ENCODE measurements at regions not wholly inside any gene's neighbourhood (a gene's known extent, or its start where the extent isn't known, plus 50 kb on each side); places are given as distances from the start of the nearest gene placed in this dataset.
"Not testable (repeated sequence)": the region's sequence is repeated elsewhere in the genome, so short reads cannot be mapped to it uniquely, and the experiment has no call there.

DNA sequence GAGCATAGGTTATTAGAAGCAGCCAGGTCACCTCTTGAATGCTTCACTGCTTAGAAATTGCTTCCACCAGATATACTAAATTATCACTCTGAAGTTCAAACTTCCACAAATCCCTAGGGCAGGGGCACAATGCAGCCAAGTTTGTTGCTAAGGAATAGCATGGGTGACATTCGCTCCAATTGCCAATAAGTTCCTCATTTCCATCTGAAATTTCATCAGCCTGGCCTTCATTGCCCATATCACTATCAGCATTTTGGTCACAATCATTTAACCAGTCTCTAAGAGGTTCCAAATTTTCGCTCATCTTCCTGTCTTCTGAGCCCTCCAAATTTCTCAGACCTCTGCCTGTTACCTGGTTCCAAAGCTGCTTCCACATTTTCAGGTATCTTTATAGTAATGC lies 356.1 kb downstream of the DAD1 start:
- DNase-seq = no peak

DNA sequence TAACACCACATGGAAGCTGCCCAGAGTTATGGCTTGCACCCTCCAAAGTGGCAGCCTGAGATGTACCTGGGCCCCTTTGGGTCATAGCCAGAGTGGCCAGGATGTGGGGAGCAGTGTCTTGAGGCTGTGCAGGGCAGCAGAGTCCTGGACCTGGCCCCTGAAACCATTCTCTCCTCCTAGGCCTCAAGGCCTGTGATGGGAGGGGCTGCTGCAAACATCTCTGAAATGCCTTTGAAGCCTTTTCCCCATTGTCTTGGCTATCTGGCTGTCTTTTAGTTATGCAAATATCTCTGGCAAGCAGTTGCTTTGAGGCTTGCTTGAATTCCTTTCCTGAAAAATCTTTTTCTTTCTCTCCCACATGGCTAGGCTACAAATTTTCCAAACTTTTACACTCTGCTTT lies 356.5 kb downstream of the DAD1 start:
- no peak for DNase-seq

DNA sequence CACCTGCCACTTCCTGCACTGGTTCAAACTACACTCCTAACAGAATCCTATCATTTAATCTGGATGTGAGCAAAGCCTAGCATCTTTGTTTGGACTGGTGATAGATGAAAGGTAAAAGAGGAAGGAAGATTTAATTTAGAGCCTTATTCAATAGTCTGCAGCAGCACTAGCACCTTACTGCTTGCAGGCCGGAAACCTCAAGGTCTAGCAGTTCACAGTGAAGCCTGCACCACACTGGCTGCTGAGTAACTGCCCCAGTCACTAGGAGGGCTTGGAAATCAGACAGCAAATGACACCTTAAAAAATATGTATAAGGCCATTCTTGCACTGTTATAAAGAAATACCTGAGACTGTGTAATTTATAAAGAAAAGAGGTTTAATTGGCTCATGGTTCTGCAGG lies 358.0 kb downstream of the DAD1 start:
- DNase-seq = no peak

DNA sequence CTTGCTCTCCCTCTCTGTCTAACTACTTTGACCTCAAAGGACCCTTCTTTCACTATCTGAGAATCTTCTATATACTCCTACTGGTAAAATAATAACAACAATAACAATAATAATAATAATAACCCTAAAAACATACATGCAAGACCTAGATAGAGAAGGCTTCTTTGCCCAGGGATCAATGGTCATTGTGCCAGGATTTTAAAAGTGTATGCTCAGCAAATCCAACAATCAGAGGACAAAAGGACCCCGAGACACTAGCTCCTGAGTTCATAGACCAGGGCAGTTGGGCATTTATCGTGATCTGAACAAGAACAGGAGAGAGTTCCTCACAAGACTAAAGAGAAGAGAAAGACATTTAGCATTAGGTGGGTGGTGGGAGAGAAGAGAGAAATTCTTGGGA lies 358.5 kb downstream of the DAD1 start:
- DNase-seq = no peak

DNA sequence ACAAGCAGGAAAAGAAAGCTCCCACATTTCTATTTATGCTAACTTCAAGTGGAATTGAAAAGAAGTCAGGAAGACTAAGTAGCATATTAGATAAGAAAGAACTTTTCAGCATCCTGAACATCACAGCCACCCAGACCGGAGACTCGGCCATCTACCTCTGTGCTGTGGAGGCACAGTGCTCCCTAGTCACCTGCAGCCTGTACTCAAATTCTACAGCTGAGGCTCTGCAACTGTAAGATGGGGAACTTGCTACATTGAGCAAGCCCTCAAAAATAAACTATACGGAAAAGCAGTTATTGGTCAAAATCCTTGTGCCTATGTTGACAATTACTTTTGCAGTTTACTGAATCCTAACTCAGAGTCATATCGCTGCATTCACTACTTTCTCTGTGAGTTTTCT lies 361.9 kb downstream of the DAD1 start:
- no peak for DNase-seq

DNA sequence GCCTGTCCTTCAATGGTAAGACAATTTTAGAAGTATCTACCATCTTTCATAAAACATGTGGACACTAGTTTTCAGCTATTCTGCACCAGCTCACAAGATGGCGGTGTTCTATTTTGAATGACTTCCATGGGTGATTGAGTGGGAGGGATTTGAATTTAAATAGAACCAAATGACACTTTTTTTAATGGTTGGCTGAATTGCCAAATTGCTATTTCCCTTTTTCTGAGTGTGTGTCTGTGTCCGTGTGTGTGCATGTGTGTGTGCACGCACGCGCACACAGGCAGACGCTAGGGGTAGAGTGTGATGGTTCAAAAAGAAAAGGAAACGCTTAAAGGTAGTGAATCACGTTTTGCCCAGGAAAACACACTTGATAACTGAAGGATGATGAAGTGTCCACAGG lies 362.6 kb downstream of the DAD1 start:
- DNase-seq = no peak

DNA sequence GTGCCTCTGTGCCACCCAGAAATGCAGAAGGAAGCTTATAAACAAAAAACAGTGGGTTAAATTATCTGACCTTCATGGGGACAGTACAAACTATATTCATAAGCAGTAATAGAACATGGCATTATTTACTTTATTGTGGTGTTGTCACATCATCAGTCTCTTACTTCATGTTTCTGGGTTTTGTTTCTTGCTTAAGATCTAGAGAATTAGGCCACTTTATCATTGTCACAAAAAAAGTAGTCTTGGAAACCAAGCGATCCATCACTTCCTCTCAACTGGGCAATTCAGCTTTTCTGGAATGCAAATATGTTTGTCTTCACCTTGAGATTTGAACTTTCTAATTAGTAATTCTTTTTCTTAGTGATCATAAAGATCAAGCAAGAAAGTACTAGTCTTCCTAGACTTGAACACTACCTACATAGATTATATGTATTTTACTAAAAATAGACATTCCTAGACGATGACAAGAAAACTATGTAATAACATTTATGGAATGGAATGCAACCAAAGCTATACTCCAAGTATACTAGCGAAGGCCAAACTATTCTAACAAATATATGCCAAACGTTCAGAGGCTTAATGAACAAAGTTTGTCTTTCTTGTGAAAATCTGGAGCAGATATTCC lies 363.4 kb downstream of the DAD1 start:
- no peak for DNase-seq

DNA sequence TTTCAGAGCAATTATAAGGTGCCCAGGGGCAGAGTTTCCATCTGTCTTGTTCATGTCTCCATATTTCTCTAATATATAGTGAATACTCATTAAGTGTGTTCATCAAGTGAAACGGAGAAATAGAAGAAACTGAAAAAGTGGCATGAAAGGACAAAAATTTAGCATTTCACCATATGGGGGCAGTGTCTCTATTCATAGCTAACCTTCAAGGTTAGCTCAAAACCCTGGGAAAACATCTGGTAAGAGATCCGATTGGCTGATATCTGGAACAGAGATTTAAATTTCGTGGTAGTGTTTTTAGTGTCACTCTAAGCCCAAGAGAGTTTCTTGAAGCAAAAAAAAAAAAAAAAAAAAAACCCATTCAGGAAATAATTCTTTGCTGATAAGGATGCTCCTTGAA lies 367.5 kb downstream of the DAD1 start:
- no peak for DNase-seq

DNA sequence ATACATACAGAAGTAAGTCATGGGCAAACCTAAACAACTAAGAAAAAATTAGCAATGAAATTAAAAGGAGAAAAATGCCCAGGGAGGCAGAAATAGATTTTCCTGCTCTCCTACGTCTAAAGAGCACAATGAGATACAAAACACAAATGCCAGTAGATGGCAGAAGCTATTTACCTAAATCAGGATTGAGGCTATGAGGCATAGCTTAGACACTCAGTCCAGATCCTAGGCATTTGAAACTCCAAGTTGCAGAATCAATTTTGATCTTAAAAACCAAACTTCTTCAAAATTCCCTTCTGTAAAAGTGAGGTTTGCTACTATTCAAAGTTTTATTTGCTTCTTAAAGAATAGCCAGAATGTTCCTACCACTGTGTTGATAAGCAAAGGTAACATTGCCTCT lies 368.6 kb downstream of the DAD1 start:
- no peak for DNase-seq

DNA sequence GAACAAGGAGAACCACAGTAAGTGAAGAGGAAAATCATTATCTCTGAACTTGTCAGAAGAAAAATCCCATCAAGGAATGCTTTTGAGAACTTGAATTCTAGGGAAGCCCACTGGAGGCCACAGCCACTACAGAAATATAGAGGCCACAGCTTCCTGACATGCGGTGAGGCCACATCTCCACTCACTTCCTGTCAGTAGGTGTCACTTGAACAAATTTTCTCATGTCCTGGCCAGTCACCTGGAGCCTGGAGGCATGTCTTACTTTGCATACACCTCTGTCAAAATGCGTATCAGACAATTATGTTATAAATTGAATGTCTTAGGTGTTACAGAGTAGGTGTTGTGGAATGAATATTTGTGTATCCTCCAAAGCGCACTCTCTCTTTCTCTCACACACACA lies 370.3 kb downstream of the DAD1 start:
- no peak for DNase-seq

DNA sequence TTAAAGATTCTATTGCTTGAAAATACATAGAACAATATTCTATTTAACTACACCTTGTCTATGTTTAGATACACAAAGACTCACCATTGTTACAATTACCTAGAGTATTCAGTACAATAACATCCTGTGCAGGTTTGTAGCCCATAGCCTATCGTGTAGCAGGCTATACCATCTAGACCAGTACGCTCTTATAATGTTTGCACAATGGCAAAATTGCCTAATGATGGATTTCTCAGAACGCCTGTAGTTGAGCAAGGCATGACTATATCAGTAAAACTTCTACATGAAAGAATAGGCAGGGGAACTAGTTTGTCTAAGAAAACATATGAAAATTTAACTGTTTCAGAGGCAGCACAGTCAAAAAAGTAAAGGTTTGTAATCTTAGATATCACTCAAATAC lies 375.9 kb downstream of the DAD1 start:
- DNase-seq = no peak

DNA sequence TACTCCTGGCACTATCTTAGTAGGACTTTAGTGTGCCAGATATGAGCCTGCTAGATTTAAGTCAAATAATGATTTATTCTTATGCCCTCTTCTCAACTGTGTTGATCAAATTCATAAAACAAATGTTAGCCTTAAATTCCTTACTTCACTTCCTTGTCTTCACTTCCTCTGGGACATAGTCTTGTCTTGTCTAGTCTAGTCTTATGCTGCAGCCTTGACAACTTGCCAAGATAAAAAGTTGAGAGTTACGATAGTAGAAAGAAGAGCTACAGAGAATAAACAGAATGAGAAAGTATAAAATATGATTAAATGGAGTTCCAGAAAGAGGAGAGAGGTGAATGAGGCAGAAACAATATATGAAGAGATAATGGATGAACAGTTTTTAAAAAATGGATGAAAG lies 378.1 kb downstream of the DAD1 start:
- DNase-seq = no peak

DNA sequence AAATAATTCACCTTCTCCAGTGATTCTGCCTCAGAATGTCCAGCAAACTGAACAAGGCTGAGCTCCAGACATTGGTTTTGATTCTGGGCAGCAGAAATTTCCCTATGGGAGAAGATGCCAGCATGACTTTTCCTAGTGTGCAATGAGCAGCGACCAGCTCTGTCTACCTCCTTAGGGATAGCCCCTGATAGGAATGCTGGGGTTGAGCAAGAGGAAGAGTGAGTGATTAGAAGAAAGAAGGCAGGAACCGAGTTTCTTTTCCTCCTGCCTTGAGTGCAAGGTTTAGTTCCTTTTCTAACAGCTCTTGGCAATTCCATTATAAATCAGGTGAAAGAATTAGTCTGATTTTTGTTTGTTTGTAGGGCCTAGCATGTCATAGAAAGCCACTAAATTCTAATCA lies 379.0 kb downstream of the DAD1 start:
- no peak for DNase-seq

DNA sequence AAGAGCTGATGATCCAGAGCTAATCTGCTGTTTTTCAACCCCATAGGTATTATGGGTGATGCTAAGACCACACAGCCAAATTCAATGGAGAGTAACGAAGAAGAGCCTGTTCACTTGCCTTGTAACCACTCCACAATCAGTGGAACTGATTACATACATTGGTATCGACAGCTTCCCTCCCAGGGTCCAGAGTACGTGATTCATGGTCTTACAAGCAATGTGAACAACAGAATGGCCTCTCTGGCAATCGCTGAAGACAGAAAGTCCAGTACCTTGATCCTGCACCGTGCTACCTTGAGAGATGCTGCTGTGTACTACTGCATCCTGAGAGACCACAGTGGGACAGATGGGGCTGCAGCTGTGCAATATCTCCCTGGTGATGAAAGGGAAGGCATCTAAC lies 386.0 kb downstream of the DAD1 start:
- DNase-seq = no peak

DNA sequence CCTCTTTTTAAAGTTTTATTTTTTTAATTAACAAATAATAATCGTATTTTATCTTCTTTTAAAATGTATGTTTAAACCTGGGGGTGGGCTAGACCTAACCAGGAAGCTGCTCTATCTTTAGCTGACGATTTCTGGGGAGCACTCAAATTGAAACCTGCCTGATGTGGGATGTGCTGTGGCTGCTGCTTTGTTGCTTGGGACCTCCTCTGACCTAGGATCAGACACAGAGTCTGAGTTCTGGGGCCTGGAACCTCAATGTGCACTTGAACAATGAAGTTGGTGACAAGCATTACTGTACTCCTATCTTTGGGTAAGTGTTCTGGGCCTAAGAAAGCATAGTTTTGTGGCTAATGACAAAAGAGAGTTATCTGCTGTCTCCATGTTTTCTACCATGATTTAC lies 386.7 kb downstream of the DAD1 start:
- no peak for DNase-seq

DNA sequence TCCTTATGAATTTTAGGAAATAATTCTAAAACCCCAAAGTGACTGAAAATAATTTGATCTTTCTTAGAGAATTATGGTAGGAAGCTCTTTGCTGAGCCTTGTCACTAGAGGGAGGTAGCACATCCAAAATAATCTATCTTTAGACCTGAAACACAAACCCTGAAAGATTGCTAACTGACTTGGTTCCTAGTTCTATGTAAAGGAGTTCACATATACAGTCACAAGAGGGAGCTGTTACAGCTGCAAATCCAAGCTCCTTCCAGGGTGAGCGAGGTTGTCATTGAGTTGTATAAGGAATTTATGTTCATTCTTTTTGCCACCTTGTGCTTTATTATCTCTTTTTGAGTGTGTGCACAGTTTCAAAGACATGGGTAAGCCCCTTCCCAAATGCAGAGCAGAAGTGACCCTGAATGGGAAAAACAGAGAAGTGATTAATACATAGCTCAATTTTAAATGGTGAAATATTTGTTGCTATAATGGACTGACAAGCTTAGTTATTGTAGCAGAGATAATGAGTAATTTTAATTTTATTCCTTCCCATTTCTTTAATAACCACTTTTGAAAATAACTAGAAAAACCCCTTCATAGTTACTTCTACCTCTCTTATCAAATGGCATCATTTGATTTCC lies 387.9 kb downstream of the DAD1 start:
- peak; percentile 33 for DNase-seq

DNA sequence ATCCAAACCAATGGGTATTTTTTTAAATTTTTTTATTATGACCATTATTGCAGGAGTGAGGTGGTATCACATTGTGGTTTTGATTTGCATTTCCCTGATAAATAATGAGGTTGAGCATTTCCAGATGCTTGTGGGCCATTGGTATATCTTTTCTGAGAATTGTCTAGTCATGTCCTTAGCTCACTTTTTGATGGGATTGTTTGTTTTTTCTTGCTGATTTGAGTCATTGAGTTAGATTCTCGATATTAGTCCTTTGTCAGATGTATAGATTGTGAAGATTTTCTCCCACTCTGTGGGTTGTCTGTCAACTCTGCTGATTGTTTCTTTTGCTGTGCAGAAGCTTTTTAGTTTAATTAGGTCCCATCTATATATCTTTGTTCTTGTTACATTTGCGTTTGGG lies 388.9 kb downstream of the DAD1 start:
- DNase-seq = not testable (repeated sequence)

DNA sequence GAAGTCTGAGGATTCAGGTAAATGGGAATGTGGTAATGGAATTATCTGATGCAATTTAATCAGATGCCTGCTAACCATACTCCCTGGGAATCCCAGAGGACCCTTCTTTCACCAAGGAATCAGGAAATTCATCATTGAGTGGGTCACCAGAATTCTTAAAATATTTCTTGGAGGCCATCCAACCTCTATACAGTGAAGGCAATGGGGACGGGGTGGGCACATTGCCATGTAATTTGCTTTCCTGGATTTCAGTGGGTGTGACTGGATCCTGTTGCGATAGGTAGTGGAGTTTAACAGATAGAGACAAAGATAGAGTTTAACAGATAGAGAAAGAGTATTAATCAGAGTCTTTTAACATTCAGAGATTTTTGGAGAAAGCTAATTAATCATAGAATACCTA lies 394.4 kb downstream of the DAD1 start:
- no peak for DNase-seq

DNA sequence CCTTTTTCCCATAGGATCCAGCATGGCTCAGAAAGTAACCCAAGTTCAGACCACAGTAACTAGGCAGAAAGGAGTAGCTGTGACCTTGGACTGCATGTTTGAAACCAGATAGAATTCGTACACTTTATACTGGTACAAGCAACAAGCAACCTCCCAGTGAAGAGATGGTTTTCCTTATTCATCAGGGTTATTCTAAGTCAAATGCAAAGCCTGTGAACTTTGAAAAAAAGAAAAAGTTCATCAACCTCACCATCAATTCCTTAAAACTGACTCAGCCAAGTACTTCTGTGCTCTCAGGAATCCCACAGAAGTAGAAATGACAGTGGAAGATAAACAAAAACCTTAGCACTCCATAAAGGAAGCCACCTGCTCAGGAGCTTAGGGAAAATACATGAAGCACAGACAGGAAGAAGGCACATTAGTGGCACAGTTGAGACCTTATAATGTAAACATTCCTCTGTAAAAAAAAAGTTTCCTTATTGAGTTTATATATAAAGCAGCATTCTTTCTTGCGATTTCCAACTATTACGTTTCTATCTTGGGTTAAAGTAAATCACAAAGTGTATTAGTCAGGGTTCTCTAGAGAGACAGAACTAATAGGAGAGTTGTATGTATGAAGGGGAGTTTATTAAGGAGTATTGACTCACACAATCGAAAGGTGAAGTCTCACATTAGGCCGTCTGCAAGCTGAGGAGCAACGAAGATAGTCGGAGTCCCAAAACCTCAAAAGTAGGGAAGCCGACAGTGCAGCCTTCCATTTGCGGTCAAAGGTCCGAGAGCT lies 398.4 kb downstream of the DAD1 start:
- DNase-seq = no peak

DNA sequence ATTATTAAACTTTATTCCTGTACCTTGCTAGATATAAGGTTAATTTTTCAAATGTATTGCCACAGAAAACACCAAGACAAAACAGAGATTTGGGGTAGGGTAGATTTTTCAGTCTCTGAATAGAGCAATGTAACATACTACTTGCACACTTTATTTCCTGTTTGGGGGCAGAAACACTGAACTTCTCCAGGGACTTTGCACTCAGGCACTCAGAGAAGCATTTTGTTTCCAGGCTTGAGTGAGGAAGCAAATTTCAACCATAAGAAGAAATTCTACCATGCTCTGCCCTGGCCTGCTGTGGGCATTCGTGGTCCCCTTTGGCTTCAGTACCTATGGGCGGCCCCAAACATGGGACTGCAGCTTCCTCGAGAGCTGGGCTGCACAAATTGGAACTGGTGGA lies 399.1 kb downstream of the DAD1 start:
- DNase-seq = no peak

DNA sequence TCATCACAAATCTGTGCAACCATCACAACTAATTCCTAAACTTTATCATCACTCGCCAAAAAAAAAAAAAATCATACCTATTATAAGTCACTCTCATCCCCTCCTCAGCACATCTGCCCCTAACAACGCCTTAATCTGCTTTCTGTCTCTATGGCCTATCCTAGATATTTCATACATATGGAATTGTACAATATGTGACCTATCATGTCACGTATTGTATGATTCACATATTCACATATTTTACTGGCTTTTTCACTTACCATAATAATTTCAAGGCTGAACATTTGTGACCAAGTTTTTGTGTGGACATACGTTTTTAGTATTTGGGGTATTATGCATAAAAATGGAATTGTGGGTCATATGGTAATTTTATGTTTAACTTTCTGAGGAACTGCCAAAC lies 400.7 kb downstream of the DAD1 start:
- no peak for DNase-seq

DNA sequence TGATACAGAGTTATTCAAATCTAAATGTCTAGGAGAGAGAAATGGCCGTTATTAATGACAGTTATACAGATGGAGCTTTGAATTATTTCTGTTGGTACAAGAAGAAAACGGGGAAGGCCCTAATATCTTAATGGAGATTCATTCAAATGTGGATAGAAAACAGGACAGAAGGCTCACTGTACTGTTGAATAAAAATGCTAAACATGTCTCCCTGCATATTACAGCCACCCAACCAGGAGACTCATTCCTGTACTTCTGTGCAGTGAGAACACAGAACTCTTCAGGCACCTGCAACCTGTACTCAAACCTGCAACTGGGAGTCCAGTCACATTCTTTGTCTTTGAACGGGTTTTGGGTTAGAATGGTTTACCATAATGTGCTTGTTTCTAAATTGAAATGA lies 403.2 kb downstream of the DAD1 start:
- DNase-seq = no peak

DNA sequence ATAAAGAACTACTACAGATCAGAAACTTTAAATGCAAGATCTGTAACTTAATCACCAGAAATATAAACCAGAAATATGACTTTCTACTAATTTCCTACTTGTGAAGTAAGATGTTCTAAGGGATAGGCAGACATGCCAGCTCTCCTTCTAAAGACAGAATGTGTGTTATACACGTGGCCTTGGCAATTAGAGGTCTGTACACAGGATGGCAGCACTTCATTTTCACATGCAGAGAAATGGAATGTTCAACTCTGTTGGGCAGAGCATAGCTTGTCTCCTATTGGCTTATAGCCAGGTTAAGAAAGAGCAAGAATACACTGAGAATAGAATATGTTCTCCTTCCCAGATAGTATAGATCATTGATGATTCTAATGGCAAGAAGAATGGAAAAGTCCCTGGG lies 403.8 kb downstream of the DAD1 start:
- no peak for DNase-seq

DNA sequence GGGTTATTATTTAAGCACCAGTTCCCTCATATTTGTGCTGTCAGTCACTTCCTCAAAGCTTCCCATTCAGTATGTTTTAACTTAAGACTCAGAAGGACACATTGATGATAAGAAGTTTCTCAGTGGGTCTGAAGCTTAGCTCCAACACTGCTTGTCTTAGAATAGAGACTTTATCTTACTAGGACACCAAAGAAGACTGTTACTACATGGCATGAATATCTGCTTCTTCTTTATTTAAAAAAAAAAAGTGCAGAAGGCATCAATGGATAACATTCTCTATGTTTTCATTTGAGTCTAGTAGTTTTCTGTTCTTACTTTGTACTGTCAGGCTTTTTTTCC lies 404.2 kb downstream of the DAD1 start:
- no peak for DNase-seq

Measured in RPMI8226 (cell line).